NCI-H1092 treated with DMSO at 0.1 percent for 48 hours (cell line): ENCODE measurements at regions not wholly inside any gene's neighbourhood (a gene's known extent, or its start where the extent isn't known, plus 50 kb on each side); places are given as distances from the start of the nearest gene placed in this dataset.
"Not testable (repeated sequence)": the region's sequence is repeated elsewhere in the genome, so short reads cannot be mapped to it uniquely, and the experiment has no call there.

Experiments
- DNase-seq: peaks from one replicate; lab custom pipeline; 2025; lab: John Stamatoyannopoulos, UW

- DNase-seq = no peak
Observed at GRCh38 chr3:20645340-20645739, 459.3 kb upstream of the SGO1 start.

GRCh38 chr3:20637729-20638128 is 451.7 kb upstream of the SGO1 start:
- DNase-seq = no peak

GRCh38 chr3:20622304-20622703 is 436.3 kb upstream of the SGO1 start:
- DNase-seq = no peak

GRCh38 chr3:20618621-20619020 is 432.6 kb upstream of the SGO1 start:
- not testable (repeated sequence) for DNase-seq

- DNase-seq = not testable (repeated sequence)
Observed at GRCh38 chr3:20618181-20618580, 432.2 kb upstream of the SGO1 start.

- not testable (repeated sequence) for DNase-seq
Observed at GRCh38 chr3:20615982-20616381, 430.0 kb upstream of the SGO1 start.

- no peak for DNase-seq
Observed at GRCh38 chr3:20608054-20608738, 422.2 kb upstream of the SGO1 start.

- no peak for DNase-seq
Observed at GRCh38 chr3:20604659-20605058, 418.7 kb upstream of the SGO1 start.

GRCh38 chr3:20589275-20589674 is 403.3 kb upstream of the SGO1 start:
- DNase-seq = no peak

GRCh38 chr3:20588781-20589180 is 402.8 kb upstream of the SGO1 start:
- DNase-seq = no peak

- DNase-seq = no peak
Observed at GRCh38 chr3:20583648-20584047, 397.6 kb upstream of the SGO1 start.

- no peak for DNase-seq
Observed at GRCh38 chr3:20576228-20576627, 390.2 kb upstream of the SGO1 start.

- DNase-seq = no peak
Observed at GRCh38 chr3:20575146-20575545, 389.1 kb upstream of the SGO1 start.

- no peak for DNase-seq
Observed at GRCh38 chr3:20574746-20575145, 388.7 kb upstream of the SGO1 start.

- no peak for DNase-seq
Observed at GRCh38 chr3:20573175-20573574, 387.2 kb upstream of the SGO1 start.

GRCh38 chr3:20572473-20572872 is 386.5 kb upstream of the SGO1 start:
- DNase-seq = no peak

- DNase-seq = no peak
Observed at GRCh38 chr3:20569310-20569709, 383.3 kb upstream of the SGO1 start.

- DNase-seq = no peak
Observed at GRCh38 chr3:20564966-20565365, 379.0 kb upstream of the SGO1 start.

- no peak for DNase-seq
Observed at GRCh38 chr3:20563985-20564384, 378.0 kb upstream of the SGO1 start.

GRCh38 chr3:20563251-20563650 is 377.2 kb upstream of the SGO1 start:
- DNase-seq = no peak

GRCh38 chr3:20561166-20561565 is 375.2 kb upstream of the SGO1 start:
- no peak for DNase-seq

GRCh38 chr3:20560446-20560845 is 374.4 kb upstream of the SGO1 start:
- DNase-seq = not testable (repeated sequence)

GRCh38 chr3:20558161-20558560 is 372.2 kb upstream of the SGO1 start:
- no peak for DNase-seq

- no peak for DNase-seq
Observed at GRCh38 chr3:20556661-20557060, 370.7 kb upstream of the SGO1 start.
